HEK293T (cell line): ENCODE measurements at regions not wholly inside any gene's neighbourhood (a gene's known extent, or its start where the extent isn't known, plus 50 kb on each side); places are given as distances from the start of the nearest gene placed in this dataset.

Experiments
- BHLHE40 ChIP-seq: fragments of 450-650 bp; IDR thresholded peaks from 2 replicates; pipeline ENCODE4 v1.6.1; 2016; ENCODE audit warnings: mild to moderate bottlenecking, moderate library complexity, borderline replicate concordance
- ELF4 ChIP-seq: fragments of 450-650 bp; IDR thresholded peaks from 2 replicates; pipeline ENCODE4 v1.6.1; 2017; ENCODE audit warnings: antibody characterized with exemption
- FOXK2 ChIP-seq: fragments of 450-650 bp; IDR thresholded peaks from 2 replicates; pipeline ENCODE4 v1.6.1; 2016; ENCODE audit warnings: mild to moderate bottlenecking
- FOXM1 ChIP-seq: fragments of 450-650 bp; IDR thresholded peaks from 2 replicates; pipeline ENCODE4 v1.6.1; 2017; ENCODE audit warnings: mild to moderate bottlenecking, borderline replicate concordance
- L3MBTL2 ChIP-seq: fragments of 450-650 bp; conservative IDR thresholded peaks from 2 replicates; pipeline ENCODE4 v1.6.1; 2016; ENCODE audit warnings: mild to moderate bottlenecking
- SP1 ChIP-seq: fragments of 450-650 bp; IDR thresholded peaks from 2 replicates; pipeline ENCODE4 v1.6.1; 2017
- SUZ12 ChIP-seq: fragments of 450-650 bp; IDR thresholded peaks from 2 replicates; pipeline ENCODE4 v1.6.1; 2016; ENCODE audit warnings: mild to moderate bottlenecking
- TARDBP ChIP-seq: fragments of 450-650 bp; IDR thresholded peaks from 2 replicates; pipeline ENCODE4 v1.6.1; 2016
- ZNF384 ChIP-seq: fragments of 450-650 bp; IDR thresholded peaks from 2 replicates; pipeline ENCODE4 v1.6.1; 2016

GRCh38 chr10:44325596-44326307 is 59.1 kb downstream of the CXCL12 start:
- TF ChIP-seq L3MBTL2 (no peak), FOXK2 (no peak), ELF4 (no peak), TARDBP (no peak), SP1 (no peak), SUZ12 (no peak), FOXM1 (no peak), ZNF384 (no peak), BHLHE40 (no peak)
